ENCODE measurements at regions not wholly inside any gene's neighbourhood (a gene's known extent, or its start where the extent isn't known, plus 50 kb on each side); places are given as distances from the start of the nearest gene placed in this dataset.

DNA sequence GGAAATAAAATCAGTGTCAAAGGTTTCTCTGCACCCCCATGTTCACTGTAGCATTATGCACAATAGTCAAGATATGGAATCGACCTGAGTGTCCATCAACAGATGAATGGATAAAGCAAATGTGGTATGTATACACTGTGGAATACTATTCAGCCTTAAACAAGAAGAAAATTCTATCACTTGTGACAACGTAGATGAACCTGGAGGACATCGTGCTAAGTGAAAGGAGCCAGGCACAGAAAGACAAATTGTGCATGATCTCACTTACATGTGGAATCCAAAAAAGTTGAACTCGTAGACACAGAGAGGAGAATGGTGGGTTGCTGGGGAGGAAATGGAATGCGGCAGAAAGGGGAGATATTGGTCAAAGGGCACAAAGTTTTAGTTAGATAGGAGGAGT is 136.3 kb upstream of the ESR1 start:
- Mint-ChIP-seq H3K36me3 (peaks cover 2% of the 10 kb centered on the region), H3K9me3 (no peaks in the 10 kb centered on the region), H3K27ac (no peak overlapping the region), H3K4me1 (peaks cover 5% of the 10 kb centered on the region), H3K4me3 (no peak overlapping the region), H3K27me3 (peaks cover 10% of the 10 kb centered on the region)
- no peak for ATAC-seq (ENCODE audit: low read depth)
- no peak for DNase-seq (ENCODE audit: low spot score in 2 of 2)

GRCh38 chr6:151674578-151674977 is 132.9 kb upstream of the ESR1 start:
- H3K4me1 Mint-ChIP-seq: peaks cover 2% of the 10 kb centered on the region
- no peaks in the 10 kb centered on the region for H3K9me3 Mint-ChIP-seq
- no peak overlapping the region for H3K4me3 Mint-ChIP-seq
- no peak for ATAC-seq (ENCODE audit: low read depth)
- peaks cover 2% of the 10 kb centered on the region for H3K36me3 Mint-ChIP-seq
- peaks cover 5% of the 10 kb centered on the region for H3K27me3 Mint-ChIP-seq
- H3K27ac Mint-ChIP-seq: no peak overlapping the region
- no peak for DNase-seq (ENCODE audit: low spot score in 2 of 2)

DNA sequence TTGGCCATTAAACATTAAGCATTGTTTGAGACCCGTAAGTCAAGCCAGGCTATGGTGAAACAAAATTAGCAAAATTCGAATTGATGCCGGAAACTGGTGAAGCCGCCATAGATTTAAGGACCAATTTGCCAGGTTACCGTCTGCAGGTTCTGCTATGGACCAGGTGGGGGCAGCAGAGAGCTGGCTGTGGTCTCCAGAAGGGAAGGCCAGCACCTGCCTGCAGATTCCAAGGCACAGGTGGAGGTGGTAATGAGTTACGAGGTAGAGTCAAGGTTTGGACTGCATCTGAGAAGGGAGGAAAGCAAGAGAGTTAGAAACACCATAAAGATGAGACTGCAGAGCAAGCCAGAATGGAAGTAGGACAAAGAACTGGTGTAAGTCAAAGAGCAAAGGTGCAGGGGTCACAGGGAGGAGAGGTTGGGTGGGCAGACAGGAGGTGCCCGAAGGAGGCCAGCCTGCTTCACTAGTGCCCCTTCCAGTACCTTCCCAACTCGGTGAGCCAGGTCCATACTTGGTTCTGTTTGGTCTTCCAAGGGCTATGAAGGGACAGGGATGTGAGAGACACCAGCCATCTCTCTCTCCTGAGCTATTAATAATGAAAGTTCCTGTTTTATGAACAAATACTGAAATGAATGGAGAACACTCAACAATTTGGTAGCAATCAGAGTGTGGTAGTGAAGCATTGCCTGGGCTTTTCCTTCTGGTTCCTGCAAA is 131.6 kb upstream of the ESR1 start:
- peak; percentile 51 to 52 for DNase-seq (ENCODE audit: low spot score in 2 of 2)

DNA sequence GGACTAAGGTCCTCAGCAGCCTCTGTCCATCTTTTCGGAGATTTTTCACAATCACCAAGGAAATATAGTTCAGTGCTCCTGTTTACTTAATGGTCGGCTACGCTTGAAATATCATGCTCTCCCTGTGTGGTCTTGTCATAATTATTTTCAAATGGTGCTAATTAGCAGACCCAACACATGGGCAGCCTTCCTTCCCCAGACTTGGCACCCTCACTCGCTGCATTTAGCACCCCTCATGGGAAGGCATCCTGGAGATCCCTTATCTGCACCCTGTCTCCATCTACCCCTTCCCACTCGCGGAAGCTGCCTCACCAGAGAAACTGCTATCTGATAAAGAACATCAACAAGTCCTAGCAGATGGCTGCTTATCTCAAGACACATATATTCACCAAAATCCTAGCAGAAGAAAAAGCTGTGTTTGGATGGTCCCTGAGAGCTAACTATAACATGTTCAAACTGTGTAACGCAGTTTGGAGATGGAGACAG is 131.0 kb upstream of the ESR1 start:
- DNase-seq (ENCODE audit: low spot score in 2 of 2) (no peak), ATAC-seq (ENCODE audit: low read depth) (no peak)
- Mint-ChIP-seq H3K9me3 (no peaks in the 10 kb centered on the region), H3K27me3 (peaks cover 1% of the 10 kb centered on the region), H3K27ac (no peak overlapping the region), H3K4me3 (no peak overlapping the region), H3K36me3 (no peaks in the 10 kb centered on the region), H3K4me1 (peaks cover 2% of the 10 kb centered on the region)

More for the DNA sequence above, 131.6 kb upstream of the ESR1 start:
- peaks cover 2% of the 10 kb centered on the region for H3K36me3 Mint-ChIP-seq
- no peak overlapping the region for H3K4me3 Mint-ChIP-seq
- peak; percentile 87 for ATAC-seq (ENCODE audit: low read depth)
- H3K27me3 Mint-ChIP-seq: peaks cover 5% of the 10 kb centered on the region
- H3K27ac Mint-ChIP-seq: no peak overlapping the region
- H3K4me1 Mint-ChIP-seq: peaks cover 2% of the 10 kb centered on the region
- H3K9me3 Mint-ChIP-seq: no peaks in the 10 kb centered on the region

- Mint-ChIP-seq H3K4me1 (peaks cover 4% of the 10 kb centered on the region), H3K9me3 (no peaks in the 10 kb centered on the region), H3K27ac (no peak overlapping the region), H3K36me3 (no peaks in the 10 kb centered on the region), H3K4me3 (no peak overlapping the region), H3K27me3 (peaks cover 1% of the 10 kb centered on the region)
- ATAC-seq (ENCODE audit: low read depth) (no peak), DNase-seq (ENCODE audit: low spot score in 2 of 2) (no peak)
Measured at GRCh38 chr6:151677404-151677803, 130.1 kb upstream of the ESR1 start.

DNA sequence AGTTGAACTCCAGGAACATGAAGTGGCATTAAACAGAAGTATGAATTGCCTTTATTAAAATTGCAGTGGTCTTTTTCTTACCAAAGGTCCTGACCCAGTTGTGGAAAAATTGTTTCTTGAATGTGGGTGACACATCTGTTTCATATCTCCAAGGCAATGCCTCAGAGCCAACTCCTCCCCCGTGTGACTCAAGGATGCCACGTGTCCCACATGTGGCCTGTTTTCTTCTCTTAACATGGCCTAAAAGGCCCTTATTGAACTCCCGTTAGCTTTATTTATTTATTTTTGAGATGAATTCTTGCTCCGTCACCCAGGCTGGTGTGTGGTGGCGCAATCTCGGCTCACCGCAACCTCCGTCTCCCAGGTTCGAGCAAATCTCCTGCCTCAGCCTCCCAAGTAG is 128.4 kb upstream of the ESR1 start:
- ATAC-seq (ENCODE audit: low read depth): no peak
- peaks cover 5% of the 10 kb centered on the region for H3K27me3 Mint-ChIP-seq
- no peak for DNase-seq (ENCODE audit: low spot score in 2 of 2)
- H3K9me3 Mint-ChIP-seq: no peaks in the 10 kb centered on the region
- no peaks in the 10 kb centered on the region for H3K36me3 Mint-ChIP-seq
- peaks cover 4% of the 10 kb centered on the region for H3K4me1 Mint-ChIP-seq
- H3K27ac Mint-ChIP-seq: no peak overlapping the region
- H3K4me3 Mint-ChIP-seq: no peak overlapping the region

DNA sequence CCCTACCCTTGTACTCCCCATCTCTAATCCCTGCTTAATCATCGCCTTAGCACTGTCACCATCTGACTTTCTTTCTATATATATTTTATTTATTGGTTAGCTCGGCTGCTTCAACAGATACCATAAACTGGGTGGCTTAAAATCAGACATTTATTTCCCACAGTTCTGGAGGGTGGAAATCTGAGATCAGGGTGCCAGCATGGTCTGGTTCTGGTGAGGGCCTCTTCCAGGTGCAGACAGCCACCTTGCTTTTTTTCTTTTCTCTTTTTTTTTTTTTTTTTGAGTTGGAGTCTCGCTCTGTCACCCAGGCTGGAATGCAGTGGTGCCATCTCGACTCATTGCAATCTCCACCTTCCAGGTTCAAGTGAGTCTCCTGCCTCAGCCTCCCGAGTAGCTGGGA is 127.5 kb upstream of the ESR1 start:
- H3K27me3 Mint-ChIP-seq: peaks cover 7% of the 10 kb centered on the region
- H3K4me1 Mint-ChIP-seq: peaks cover 4% of the 10 kb centered on the region
- H3K27ac Mint-ChIP-seq: no peak overlapping the region
- ATAC-seq (ENCODE audit: low read depth) (no peak), DNase-seq (ENCODE audit: low spot score in 2 of 2) (no peak)
- H3K4me3 Mint-ChIP-seq: no peak overlapping the region
- no peaks in the 10 kb centered on the region for H3K36me3 Mint-ChIP-seq
- H3K9me3 Mint-ChIP-seq: no peaks in the 10 kb centered on the region

DNA sequence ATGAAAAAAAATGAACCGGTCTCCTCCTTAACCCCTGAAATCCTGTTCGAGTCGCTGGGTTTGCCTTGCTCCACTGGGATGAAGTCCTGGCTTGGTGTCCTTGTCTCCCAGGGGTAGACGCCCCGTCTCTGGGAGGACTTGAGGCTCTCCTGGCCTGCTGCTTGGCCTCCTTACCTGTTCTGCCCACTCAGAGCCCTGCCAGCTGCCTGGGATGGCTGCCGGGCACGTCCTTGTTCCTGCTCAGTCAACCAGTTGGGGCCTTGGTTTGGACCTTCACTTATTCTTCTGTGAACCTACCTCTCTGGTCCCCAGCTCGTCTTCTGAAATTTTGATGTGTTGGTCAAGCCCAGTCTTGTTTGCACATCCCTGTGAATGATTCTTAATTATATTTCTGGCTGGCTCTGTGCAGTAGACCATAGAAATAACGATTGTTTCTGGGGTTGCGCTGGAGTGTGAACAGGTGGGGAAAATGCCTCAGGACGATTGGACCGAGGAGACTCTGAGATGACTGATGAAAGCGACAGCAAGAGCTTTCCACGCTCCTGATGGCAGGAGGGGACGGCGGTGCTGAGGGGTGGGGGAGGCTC is 126.5 kb upstream of the ESR1 start:
- no peak for ATAC-seq (ENCODE audit: low read depth)
- Mint-ChIP-seq H3K9me3 (no peaks in the 10 kb centered on the region), H3K4me1 (peaks cover 2% of the 10 kb centered on the region), H3K4me3 (no peak overlapping the region), H3K27ac (no peak overlapping the region), H3K36me3 (no peaks in the 10 kb centered on the region), H3K27me3 (peaks cover 5% of the 10 kb centered on the region)
- DNase-seq (ENCODE audit: low spot score in 2 of 2): no peak

DNA sequence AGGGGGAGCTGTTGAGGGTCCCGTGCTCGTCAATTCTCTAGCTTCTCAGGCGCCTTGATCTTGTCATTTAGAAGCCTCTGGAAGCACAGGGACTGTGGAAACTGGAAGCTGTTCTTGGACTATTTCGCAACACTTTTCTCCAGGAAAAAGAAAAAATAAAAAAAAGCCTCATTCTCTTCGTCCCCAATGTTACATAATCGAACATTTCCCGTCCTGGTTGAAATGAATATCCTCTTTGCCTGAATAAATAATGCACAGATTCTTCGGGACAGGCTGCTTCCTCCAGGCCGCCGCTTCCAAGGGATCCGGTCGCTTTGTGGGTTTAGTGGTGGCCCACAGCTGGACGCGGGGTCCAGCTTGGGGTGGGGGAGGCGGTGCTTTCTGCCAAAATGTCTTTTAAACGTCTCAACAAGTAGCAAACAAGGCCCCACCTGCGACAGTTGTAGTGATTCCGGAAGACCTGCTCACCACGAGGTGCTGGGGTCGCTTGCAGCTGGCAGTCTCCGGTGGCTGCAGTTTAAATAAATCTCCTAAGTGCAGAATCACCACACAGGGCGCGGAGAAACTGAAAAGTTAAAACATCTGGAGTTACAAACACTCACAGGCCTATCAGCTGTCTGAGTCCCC is 125.9 kb upstream of the ESR1 start:
- Mint-ChIP-seq H3K36me3 (no peaks in the 10 kb centered on the region), H3K27ac (no peak overlapping the region), H3K9me3 (no peaks in the 10 kb centered on the region), H3K27me3 (peaks cover 5% of the 10 kb centered on the region), H3K4me1 (peaks cover 2% of the 10 kb centered on the region), H3K4me3 (peak overlapping the region; percentile 12)
- no peak for DNase-seq (ENCODE audit: low spot score in 2 of 2)
- ATAC-seq (ENCODE audit: low read depth): peak; percentile 38

DNA sequence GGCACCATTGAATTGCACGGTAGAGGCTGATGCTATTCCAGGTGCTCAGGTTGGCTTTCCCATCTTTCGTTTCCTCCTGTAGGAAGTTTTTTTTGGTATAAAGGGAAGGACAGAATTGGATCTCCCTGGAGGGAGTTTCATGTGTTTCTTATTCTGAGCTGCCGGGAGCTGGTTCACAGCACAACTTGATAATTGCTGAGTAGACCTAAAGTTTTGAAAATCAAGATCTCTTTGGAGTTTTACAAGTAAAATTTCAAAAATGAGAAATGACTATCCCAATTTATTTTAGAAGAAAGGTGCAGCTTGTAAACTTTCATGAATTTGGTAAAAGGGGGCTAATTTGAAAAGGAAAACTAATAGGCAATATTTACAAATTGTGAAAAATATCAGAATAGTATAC is 125.2 kb upstream of the ESR1 start:
- Mint-ChIP-seq H3K9me3 (no peaks in the 10 kb centered on the region), H3K27me3 (peaks cover 5% of the 10 kb centered on the region), H3K4me3 (no peak overlapping the region), H3K36me3 (no peaks in the 10 kb centered on the region), H3K4me1 (peaks cover 2% of the 10 kb centered on the region), H3K27ac (no peak overlapping the region)
- no peak for DNase-seq (ENCODE audit: low spot score in 2 of 2)
- ATAC-seq (ENCODE audit: low read depth): no peak

DNA sequence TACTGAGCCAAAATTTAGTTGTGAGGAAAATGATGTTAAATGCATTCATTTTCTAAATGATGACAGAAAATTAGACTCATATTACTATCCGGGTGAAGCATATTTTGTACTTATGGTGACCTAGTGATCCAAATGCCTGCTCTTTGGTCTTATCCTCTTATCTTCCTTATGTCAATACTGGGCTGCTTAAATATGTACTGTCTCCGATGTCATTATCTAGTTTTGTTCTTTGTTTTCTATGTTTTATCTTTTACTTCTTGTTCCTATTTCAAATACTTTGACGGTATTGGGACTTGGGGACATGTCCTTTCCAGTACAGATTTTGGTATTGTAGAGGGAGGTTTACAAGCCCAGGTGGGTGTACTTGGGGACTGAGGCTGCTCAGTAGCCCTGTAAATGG is 124.6 kb upstream of the ESR1 start:
- Mint-ChIP-seq H3K4me3 (no peak overlapping the region), H3K36me3 (no peaks in the 10 kb centered on the region), H3K27me3 (peaks cover 5% of the 10 kb centered on the region), H3K4me1 (peaks cover 2% of the 10 kb centered on the region), H3K9me3 (no peaks in the 10 kb centered on the region), H3K27ac (no peak overlapping the region)
- ATAC-seq (ENCODE audit: low read depth) (no peak), DNase-seq (ENCODE audit: low spot score in 2 of 2) (no peak)

- DNase-seq (ENCODE audit: low spot score in 2 of 2): no peak
- Mint-ChIP-seq H3K27me3 (peaks cover 5% of the 10 kb centered on the region), H3K4me3 (no peak overlapping the region), H3K4me1 (peaks cover 2% of the 10 kb centered on the region), H3K27ac (no peak overlapping the region), H3K9me3 (no peaks in the 10 kb centered on the region), H3K36me3 (no peaks in the 10 kb centered on the region)
- no peak for ATAC-seq (ENCODE audit: low read depth)
Measured at GRCh38 chr6:151683381-151683780, 124.1 kb upstream of the ESR1 start.

GRCh38 chr6:151689499-151690201 is 117.8 kb upstream of the ESR1 start:
- Mint-ChIP-seq H3K4me3 (no peak overlapping the region), H3K36me3 (no peaks in the 10 kb centered on the region), H3K27ac (peak overlapping the region; percentile 97), H3K9me3 (no peaks in the 10 kb centered on the region), H3K27me3 (no peaks in the 10 kb centered on the region), H3K4me1 (peaks cover 13% of the 10 kb centered on the region)
- no peak for DNase-seq (ENCODE audit: low spot score in 2 of 2)
- ATAC-seq (ENCODE audit: low read depth): no peak

DNA sequence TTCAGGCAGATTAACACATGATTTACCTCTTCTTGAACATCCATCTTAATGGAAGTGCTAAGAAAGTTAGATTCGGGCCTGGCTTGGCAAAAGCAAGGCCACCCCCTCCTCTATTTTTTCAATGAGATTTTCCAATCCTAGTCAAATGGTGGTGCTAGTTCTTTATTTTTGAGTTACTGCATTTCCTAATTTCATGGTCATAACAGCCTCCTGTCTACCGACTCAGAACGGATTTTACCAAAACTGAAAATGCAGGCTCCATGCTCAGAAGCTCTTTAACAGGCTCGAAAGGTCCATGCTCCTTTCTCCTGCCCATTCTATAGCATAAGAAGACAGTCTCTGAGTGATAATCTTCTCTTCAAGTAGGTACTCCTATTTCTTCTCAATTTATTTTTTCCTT is 117.2 kb upstream of the ESR1 start:
- DNase-seq (ENCODE audit: low spot score in 2 of 2) (no peak), ATAC-seq (ENCODE audit: low read depth) (peak; percentile 48)
- Mint-ChIP-seq H3K36me3 (no peaks in the 10 kb centered on the region), H3K4me1 (peaks cover 13% of the 10 kb centered on the region), H3K27ac (peak overlapping the region; percentile 97), H3K9me3 (no peaks in the 10 kb centered on the region), H3K4me3 (peak overlapping the region; percentile 66), H3K27me3 (no peaks in the 10 kb centered on the region)

All from memory B cell (primary cell).